ENCODE measurements at regions not wholly inside any gene's neighbourhood (a gene's known extent, or its start where the extent isn't known, plus 50 kb on each side); places are given as distances from the start of the nearest gene placed in this dataset.

- H3K4me3 ChIP-seq (ENCODE audit: control insufficient read depth, low read depth, low read length): no peak overlapping the region
Observed at GRCh38 chr5:3843706-3844105, 248.1 kb downstream of the IRX1 start.

GRCh38 chr5:3844266-3844665, 248.6 kb downstream of the IRX1 start:
- no peak for TF ChIP-seq CTCF (IDR thresholded peaks at IDR 0.05; ENCODE audit: control insufficient read depth, insufficient read depth, low read depth, low read length, missing control alignments)
- DNase-seq (ENCODE audit: low read depth): no peak
- no peak overlapping the region for H3K4me3 ChIP-seq (ENCODE audit: control insufficient read depth, low read depth, low read length)

More at GRCh38 chr5:3843706-3844105, 248.1 kb downstream of the IRX1 start:
- DNase-seq (ENCODE audit: low read depth): no peak
- TF ChIP-seq CTCF (IDR thresholded peaks at IDR 0.05; ENCODE audit: control insufficient read depth, insufficient read depth, low read depth, low read length, missing control alignments): no peak

- DNase-seq (ENCODE audit: low read depth): no peak
- no peak for TF ChIP-seq CTCF (IDR thresholded peaks at IDR 0.05; ENCODE audit: control insufficient read depth, insufficient read depth, low read depth, low read length, missing control alignments)
- H3K4me3 ChIP-seq (ENCODE audit: control insufficient read depth, low read depth, low read length): no peak overlapping the region
Observed at GRCh38 chr5:3845230-3845629, 249.6 kb downstream of the IRX1 start.

- no peak for TF ChIP-seq CTCF (IDR thresholded peaks at IDR 0.05; ENCODE audit: control insufficient read depth, insufficient read depth, low read depth, low read length, missing control alignments)
- H3K4me3 ChIP-seq (ENCODE audit: control insufficient read depth, low read depth, low read length): no peak overlapping the region
- no peak for DNase-seq (ENCODE audit: low read depth)
Observed at GRCh38 chr5:3852161-3852916, 256.7 kb downstream of the IRX1 start.

GRCh38 chr5:3853362-3853761, 257.7 kb downstream of the IRX1 start:
- DNase-seq (ENCODE audit: low read depth): no peak
- TF ChIP-seq CTCF (IDR thresholded peaks at IDR 0.05; ENCODE audit: control insufficient read depth, insufficient read depth, low read depth, low read length, missing control alignments): no peak
- H3K4me3 ChIP-seq (ENCODE audit: control insufficient read depth, low read depth, low read length): no peak overlapping the region

- H3K4me3 ChIP-seq (ENCODE audit: control insufficient read depth, low read depth, low read length): no peak overlapping the region
- no peak for DNase-seq (ENCODE audit: low read depth)
- TF ChIP-seq CTCF (IDR thresholded peaks at IDR 0.05; ENCODE audit: control insufficient read depth, insufficient read depth, low read depth, low read length, missing control alignments): no peak
Observed at GRCh38 chr5:3854188-3854821, 258.7 kb downstream of the IRX1 start.

Data from AG09309 (cell line).